Spleen (tissue), 7 donors: ENCODE measurements at regions not wholly inside any gene's neighbourhood (a gene's known extent, or its start where the extent isn't known, plus 50 kb on each side); places are given as distances from the start of the nearest gene placed in this dataset.

Experiments
- CTCF ChIP-seq, 11 experiments: fragments of 200-600 bp in 7 of 11; fragments of 450-650 bp in 4 of 11; sonication (generic) in 4 of 11; IDR thresholded peaks in 8 of 11; conservative IDR thresholded peaks in 3 of 11; 1 replicate in 7 of 11; 2 replicates in 4 of 11; pipeline versions ENCODE4 v1.4.0 to v1.8.0; 2016 to 2021; ENCODE audit warnings: antibody characterized with exemption in 11 of 11, inconsistent platforms in 4 of 11, mild to moderate bottlenecking in 1 of 11
- POLR2AphosphoS5 ChIP-seq, 3 donors: sonication (generic); formaldehyde crosslinking; IDR thresholded peaks; one replicate each; pipeline ENCODE4 v1.5.1; 2017; ENCODE audit warnings: antibody characterized with exemption in 3 of 3
- donor health status: DM: no; HTN: no; CAD: no; lungs with moderate emphysema.
- donor health status: DM: no; HTN: no; CAD: no.
- donor health status: DM: no; HTN: no; CAD: no.

GRCh38 chr12:104886418-104887401, 71.4 kb downstream of the SLC41A2 start:
- no peak for TF ChIP-seq CTCF (IDR thresholded peaks at IDR 0.05 in 8 of 11, conservative IDR thresholded peaks at IDR 0.05 in 3 of 11)
- TF ChIP-seq POLR2AphosphoS5 (IDR thresholded peaks at IDR 0.05) = no peak
